ENCODE measurements at regions not wholly inside any gene's neighbourhood (a gene's known extent, or its start where the extent isn't known, plus 50 kb on each side); places are given as distances from the start of the nearest gene placed in this dataset.

DNA sequence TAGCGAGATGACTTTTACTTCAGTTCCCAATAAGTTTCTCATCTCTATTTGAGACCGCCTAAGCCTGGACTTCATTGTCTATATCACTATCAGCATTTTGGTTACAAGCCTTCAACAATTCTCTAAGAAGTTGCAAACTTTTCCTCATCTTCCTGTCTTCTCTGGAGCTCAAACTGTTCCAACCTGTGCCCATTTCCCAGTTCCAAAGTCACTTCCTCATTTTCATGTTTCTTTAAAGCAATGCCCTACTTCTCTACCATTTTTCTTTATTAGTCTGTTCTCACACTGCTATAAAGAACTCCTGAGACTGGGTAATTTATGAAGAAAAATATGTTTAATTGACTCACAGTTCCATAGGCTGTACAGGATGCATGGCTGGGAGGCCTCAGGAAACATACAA lies 251.9 kb downstream of the TECRL start (continued):
- TF ChIP-seq ZNF462 (CRISPR knock-in tag; IDR thresholded peaks at IDR 0.05) (no peak), NANOG (IDR thresholded peaks at IDR 0.05; ENCODE audit: borderline replicate concordance) (no peak)

- Mint-ChIP-seq H3K27me3 (ENCODE audit: insufficient read depth, low read depth, poor library complexity) (no peaks in the 10 kb centered on the region), H3K4me1 (no peaks in the 10 kb centered on the region), H3K9me3 (peaks cover 5% of the 10 kb centered on the region; the same call in 2 of the 3 replicates), H3K36me3 (ENCODE audit: low read depth) (no peaks in the 10 kb centered on the region; the same call in 2 of the 3 replicates), H3K4me3 (no peak overlapping the region), H3K27ac (no peak overlapping the region)
- Histone ChIP-seq H3K4me1 (ENCODE audit: insufficient read depth) (no peaks in the 10 kb centered on the region), H2AFZ (no peak overlapping the region), H3F3A (replicated peaks; ENCODE audit: low read depth) (0 out of 2 replicates have a peak, but pooled peaks cover 2% of the 10 kb centered on the region), H3K4me2 (no peak overlapping the region), H3K9me2 (ENCODE audit: insufficient read depth) (no peaks in the 10 kb centered on the region; the same call in 1 of the 2 replicates), H3K27ac (ENCODE audit: low read depth) (no peak overlapping the region), H3K79me2 (replicated peaks; ENCODE audit: insufficient read depth) (no peaks in the 10 kb centered on the region), H3K36me3 (ENCODE audit: insufficient read depth) (no peaks in the 10 kb centered on the region), H3K4me3 (no peak overlapping the region), H3K27me3 (ENCODE audit: insufficient read depth) (no peaks in the 10 kb centered on the region), H4K20me1 (replicated peaks; ENCODE audit: insufficient read depth) (no peaks in the 10 kb centered on the region)
- TF ChIP-seq ZNF331 (CRISPR knock-in tag; IDR thresholded peaks at IDR 0.05; ENCODE audit: low read depth) (no peak), CREB1 (CRISPR knock-in tag; IDR thresholded peaks at IDR 0.05; ENCODE audit: low read depth) (no peak)
- DNase-seq (ENCODE audit: low spot score) (no peak), ATAC-seq (no peak)
These were observed 253.0 kb downstream of the TECRL start for GRCh38 chr4:64156253-64156652.

GRCh38 chr4:64146030-64146429 lies 263.2 kb downstream of the TECRL start:
- Histone ChIP-seq H3K4me1 (ENCODE audit: insufficient read depth) (no peaks in the 10 kb centered on the region), H3K36me3 (ENCODE audit: insufficient read depth) (peaks cover 11% of the 10 kb centered on the region; the same call in 1 of the 2 replicates), H3K9me2 (ENCODE audit: insufficient read depth) (0 out of 2 replicates have a peak, but pooled peaks cover 2% of the 10 kb centered on the region), H3F3A (replicated peaks; ENCODE audit: low read depth) (no peaks in the 10 kb centered on the region), H2AFZ (no peak overlapping the region), H3K79me2 (replicated peaks; ENCODE audit: insufficient read depth) (no peaks in the 10 kb centered on the region), H3K4me2 (no peak overlapping the region), H3K4me3 (no peak overlapping the region), H3K27ac (ENCODE audit: low read depth) (no peak overlapping the region), H3K27me3 (ENCODE audit: insufficient read depth) (no peaks in the 10 kb centered on the region), H4K20me1 (replicated peaks; ENCODE audit: insufficient read depth) (no peaks in the 10 kb centered on the region)
- H3K27ac Mint-ChIP-seq: no peak overlapping the region
- no peaks in the 10 kb centered on the region for H3K4me1 Mint-ChIP-seq
- H3K4me3 Mint-ChIP-seq: no peak overlapping the region
- peaks cover 4% of the 10 kb centered on the region for H3K27me3 Mint-ChIP-seq (ENCODE audit: insufficient read depth, low read depth, poor library complexity)
- ATAC-seq (no peak), DNase-seq (ENCODE audit: low spot score) (no peak)
- H3K9me3 Mint-ChIP-seq: peaks cover 44% of the 10 kb centered on the region
- peaks cover 13% of the 10 kb centered on the region; the same call in 2 of the 3 replicates for H3K36me3 Mint-ChIP-seq (ENCODE audit: low read depth)
- TF ChIP-seq ETS1 (IDR thresholded peaks at IDR 0.05): no peak
